AG04450 (cell line): ENCODE measurements at regions not wholly inside any gene's neighbourhood (a gene's known extent, or its start where the extent isn't known, plus 50 kb on each side); places are given as distances from the start of the nearest gene placed in this dataset.

Experiments
- CTCF ChIA-PET: fragments of 300-600, 350-600 bp; formaldehyde crosslinking; extraction: SDS; loops from one replicate; lab custom pipeline; 2022; ENCODE audit warnings: antibody characterized with exemption, inconsistent platforms; lab: Charles Lee
- POLR2A ChIA-PET: fragments of 350-600 bp; formaldehyde crosslinking; extraction: SDS; loops from one replicate; lab custom pipeline; 2021; ENCODE audit warnings: antibody characterized with exemption, inconsistent platforms; lab: Yijun Ruan, JAX
- DNase-seq: peaks from one replicate; pipeline ENCODE4 v3.0.0-alpha.2; 2011; ENCODE audit warnings: low read depth, low spot score
- H3K27ac ChIP-seq: one replicate; pipeline ENCODE4 v1.5.1; 2012; ENCODE audit warnings: low read depth, low read length, control low read depth
- H3K27me3 ChIP-seq: one replicate; pipeline ENCODE4 v1.6.0; 2012; ENCODE audit warnings: low read length; ENCODE audit not compliant: control insufficient read depth, insufficient read depth
- H3K4me3 ChIP-seq: 2 replicates; pipeline ENCODE4 v1.5.1; 2011; ENCODE audit warnings: mild to moderate bottlenecking, low read depth, low read length, control low read depth
- H3K9me3 ChIP-seq: 2 replicates; pipeline ENCODE4 v1.5.1; 2012; ENCODE audit warnings: low read length; ENCODE audit not compliant: control insufficient read depth, insufficient read depth
- TF ChIP-seq, protein P1 (sequence below): IDR thresholded peaks from 2 replicates; pipeline ENCODE4 v1.5.1; 2011; ENCODE audit warnings: low read depth, low read length, control low read depth, inconsistent platforms

DNA sequence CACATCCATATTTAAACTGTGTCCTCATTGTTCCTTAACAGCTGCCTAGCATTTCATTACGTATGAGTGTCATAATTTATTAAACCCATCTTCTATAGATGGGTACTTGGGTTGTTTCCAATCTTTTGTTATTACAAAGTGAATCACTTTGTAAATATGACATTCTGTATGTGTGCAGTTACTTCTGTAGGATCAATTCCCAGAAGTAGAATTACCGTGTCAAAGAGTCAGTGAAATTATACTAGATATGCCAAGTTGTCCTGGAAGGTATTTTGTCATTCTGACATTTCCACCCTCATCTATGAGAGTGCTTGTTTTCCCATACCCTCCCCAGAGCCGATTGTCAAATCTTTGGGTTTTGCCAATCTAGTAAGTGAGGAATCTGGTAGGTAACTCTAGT, 194.5 kb upstream of the APCDD1 start:
- H3K4me3 ChIP-seq: no peak overlapping the region
- no peak overlapping the region for H3K27ac ChIP-seq
- TF ChIP-seq, protein P1, sequence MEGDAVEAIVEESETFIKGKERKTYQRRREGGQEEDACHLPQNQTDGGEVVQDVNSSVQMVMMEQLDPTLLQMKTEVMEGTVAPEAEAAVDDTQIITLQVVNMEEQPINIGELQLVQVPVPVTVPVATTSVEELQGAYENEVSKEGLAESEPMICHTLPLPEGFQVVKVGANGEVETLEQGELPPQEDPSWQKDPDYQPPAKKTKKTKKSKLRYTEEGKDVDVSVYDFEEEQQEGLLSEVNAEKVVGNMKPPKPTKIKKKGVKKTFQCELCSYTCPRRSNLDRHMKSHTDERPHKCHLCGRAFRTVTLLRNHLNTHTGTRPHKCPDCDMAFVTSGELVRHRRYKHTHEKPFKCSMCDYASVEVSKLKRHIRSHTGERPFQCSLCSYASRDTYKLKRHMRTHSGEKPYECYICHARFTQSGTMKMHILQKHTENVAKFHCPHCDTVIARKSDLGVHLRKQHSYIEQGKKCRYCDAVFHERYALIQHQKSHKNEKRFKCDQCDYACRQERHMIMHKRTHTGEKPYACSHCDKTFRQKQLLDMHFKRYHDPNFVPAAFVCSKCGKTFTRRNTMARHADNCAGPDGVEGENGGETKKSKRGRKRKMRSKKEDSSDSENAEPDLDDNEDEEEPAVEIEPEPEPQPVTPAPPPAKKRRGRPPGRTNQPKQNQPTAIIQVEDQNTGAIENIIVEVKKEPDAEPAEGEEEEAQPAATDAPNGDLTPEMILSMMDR: no peak
- DNase-seq: no peak
- CTCF ChIA-PET: no interaction called here
- POLR2A ChIA-PET: no interaction called here
- H3K9me3 ChIP-seq: no peaks in the 10 kb centered on the region
- H3K27me3 ChIP-seq: no peaks in the 10 kb centered on the region

DNA sequence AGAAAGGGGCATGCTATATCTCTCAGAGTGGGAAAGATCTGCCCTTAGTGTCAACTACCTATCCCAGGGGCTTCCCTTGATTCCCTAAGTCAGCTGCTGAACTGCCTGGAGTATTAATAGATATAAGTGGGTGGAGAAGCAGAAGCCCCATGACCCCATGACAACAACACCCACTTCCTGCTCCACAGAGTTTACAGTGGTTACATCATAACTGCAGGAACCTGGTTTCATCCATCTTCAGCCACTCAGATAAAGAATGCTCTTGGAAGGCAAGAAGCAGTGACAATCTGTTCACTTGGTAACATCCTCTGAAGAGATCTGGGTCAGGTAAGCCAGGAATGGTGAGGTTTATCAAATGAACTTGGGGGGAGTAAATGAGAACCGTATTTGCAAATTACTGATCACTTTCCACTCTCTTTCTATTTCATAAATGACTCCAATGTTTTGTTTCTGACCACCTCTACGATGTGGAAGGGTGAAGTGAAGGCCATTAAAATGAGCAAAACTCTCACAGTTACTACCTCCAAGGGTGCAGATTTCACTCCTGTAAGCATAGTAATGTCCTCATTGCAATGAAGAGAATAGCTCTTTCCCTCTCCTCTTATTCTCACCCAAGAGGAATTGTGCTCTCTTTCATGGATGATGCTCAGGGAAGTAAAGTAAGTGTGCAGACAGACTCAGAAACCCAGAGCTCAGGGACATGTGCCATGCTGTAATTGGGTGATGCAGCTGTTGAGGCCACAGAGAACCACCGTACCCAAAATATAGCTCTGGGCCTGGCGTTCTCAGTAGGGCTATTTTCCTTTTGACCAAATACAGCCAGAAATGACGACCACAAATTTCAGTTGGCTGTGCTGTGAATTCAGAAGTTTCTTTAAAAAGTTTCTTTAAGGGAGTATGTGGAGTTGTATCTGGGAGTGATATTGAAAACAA, 192.8 kb upstream of the APCDD1 start:
- POLR2A ChIA-PET: no interaction called here
- Histone ChIP-seq H3K27ac (no peak overlapping the region), H3K9me3 (no peaks in the 10 kb centered on the region), H3K27me3 (peaks cover 3% of the 10 kb centered on the region), H3K4me3 (no peak overlapping the region)
- CTCF ChIA-PET: no interaction called here
- no peak for DNase-seq
- TF ChIP-seq, protein P1: no peak

DNA sequence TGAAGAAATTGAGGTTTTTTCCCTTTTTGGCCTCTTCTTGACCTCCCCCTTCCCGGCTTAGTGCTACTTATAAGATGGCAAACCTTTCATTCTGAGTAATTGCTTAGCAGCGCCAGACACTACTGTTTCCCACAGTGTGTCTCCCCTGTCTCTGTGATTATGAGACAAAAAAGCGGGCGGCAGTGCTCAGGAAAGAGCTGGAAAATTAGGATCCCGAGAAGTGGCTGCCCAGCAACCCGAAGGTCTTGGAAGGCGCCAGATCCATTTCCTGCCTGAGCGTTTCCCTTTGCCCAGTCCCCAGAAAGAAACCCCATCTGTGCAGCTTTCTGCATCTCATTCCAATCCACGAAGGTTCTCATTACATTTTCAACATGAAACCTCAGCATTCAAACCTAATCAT, 191.9 kb upstream of the APCDD1 start:
- Histone ChIP-seq H3K27me3 (peaks cover 3% of the 10 kb centered on the region), H3K4me3 (no peak overlapping the region), H3K9me3 (no peaks in the 10 kb centered on the region; the same call in 1 of the 2 replicates), H3K27ac (no peak overlapping the region)
- ChIA-PET POLR2A (no interaction called here), CTCF (no interaction called here)
- DNase-seq: no peak
- TF ChIP-seq, protein P1: no peak

DNA sequence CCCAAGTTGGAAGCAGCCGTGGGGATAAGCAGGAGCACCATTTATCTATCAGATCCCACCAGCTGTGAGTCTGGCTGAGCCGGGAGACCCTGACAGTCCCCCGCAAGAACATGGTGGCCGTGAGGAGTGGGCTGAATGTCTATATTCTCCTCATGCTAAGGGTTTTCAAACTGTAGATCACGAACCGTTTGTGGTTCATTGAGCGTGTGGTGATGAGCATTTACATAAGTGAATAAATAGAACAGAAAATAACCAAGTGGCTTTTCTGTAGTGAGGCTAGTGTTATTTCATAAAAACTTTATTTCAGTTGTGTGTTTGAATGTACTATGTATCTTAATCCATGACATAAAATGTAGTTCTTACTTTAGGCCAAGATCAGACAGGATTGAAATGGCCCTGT, 190.2 kb upstream of the APCDD1 start:
- no peak for DNase-seq
- Histone ChIP-seq H3K4me3 (no peak overlapping the region), H3K9me3 (no peaks in the 10 kb centered on the region; the same call in 1 of the 2 replicates), H3K27ac (no peak overlapping the region), H3K27me3 (peaks cover 3% of the 10 kb centered on the region)
- CTCF ChIA-PET: no interaction called here
- TF ChIP-seq, protein P1: no peak
- POLR2A ChIA-PET: no interaction called here

DNA sequence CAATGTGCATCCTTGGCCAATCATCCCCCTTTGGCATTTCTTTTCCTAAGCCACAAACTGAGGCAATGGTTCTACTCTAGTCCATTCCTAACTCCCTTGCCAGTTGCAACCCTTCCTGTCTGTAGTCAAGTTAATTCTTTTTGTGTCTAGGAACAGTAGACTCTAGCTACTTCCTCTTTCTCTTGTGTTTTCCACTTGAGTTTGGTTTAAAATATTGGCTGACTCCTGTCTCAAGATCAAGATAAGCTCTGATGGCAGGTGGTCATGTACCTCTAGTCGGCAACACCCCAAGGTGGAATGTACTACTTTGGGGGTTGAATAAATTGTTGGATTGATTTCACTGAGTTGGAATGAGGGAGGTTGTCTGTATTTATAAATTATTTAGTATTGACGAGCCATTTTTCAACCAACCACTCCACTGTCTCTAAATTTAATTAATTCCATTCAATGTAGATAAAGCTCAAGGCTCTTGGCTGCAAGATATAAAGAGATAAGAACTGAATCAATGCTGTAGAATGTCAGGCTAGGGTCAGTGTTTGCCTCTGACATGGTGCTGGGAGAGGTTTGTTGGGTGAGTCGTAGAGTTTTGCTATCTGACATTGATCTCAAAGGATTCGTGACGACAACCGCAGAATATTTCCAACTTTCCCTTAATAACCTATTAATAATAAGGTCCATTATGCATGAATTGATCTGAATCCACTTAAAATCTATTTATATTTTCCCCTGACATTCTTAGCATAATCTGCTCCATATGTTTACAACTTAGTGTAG, 188.7 kb upstream of the APCDD1 start:
- ChIA-PET POLR2A (no interaction called here), CTCF (no interaction called here)
- Histone ChIP-seq H3K9me3 (no peaks in the 10 kb centered on the region; the same call in 1 of the 2 replicates), H3K27me3 (peaks cover 8% of the 10 kb centered on the region), H3K4me3 (no peak overlapping the region), H3K27ac (no peak overlapping the region)
- DNase-seq: no peak
- TF ChIP-seq, protein P1: no peak
